ENCODE measurements at regions not wholly inside any gene's neighbourhood (a gene's known extent, or its start where the extent isn't known, plus 50 kb on each side); places are given as distances from the start of the nearest gene placed in this dataset.

- DNase-seq (ENCODE audit: low spot score in 2 of 2, unreplicated experiment in 2 of 2) = no peak
- Mint-ChIP-seq H3K27ac (no peak overlapping the region), H3K36me3 (no peaks in the 10 kb centered on the region), H3K4me3 (no peak overlapping the region), H3K4me1 (no peaks in the 10 kb centered on the region), H3K9me3 (no peaks in the 10 kb centered on the region), H3K27me3 (ENCODE audit: low read depth) (peaks cover 5% of the 10 kb centered on the region)
- TF ChIP-seq, protein P1, sequence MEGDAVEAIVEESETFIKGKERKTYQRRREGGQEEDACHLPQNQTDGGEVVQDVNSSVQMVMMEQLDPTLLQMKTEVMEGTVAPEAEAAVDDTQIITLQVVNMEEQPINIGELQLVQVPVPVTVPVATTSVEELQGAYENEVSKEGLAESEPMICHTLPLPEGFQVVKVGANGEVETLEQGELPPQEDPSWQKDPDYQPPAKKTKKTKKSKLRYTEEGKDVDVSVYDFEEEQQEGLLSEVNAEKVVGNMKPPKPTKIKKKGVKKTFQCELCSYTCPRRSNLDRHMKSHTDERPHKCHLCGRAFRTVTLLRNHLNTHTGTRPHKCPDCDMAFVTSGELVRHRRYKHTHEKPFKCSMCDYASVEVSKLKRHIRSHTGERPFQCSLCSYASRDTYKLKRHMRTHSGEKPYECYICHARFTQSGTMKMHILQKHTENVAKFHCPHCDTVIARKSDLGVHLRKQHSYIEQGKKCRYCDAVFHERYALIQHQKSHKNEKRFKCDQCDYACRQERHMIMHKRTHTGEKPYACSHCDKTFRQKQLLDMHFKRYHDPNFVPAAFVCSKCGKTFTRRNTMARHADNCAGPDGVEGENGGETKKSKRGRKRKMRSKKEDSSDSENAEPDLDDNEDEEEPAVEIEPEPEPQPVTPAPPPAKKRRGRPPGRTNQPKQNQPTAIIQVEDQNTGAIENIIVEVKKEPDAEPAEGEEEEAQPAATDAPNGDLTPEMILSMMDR (IDR thresholded peaks at IDR 0.05; ENCODE audit: unreplicated experiment) = no peak
Observed at GRCh38 chr2:62564380-62565137, 58.6 kb upstream of the TMEM17 start.

GRCh38 chr2:62561586-62561985, 55.6 kb upstream of the TMEM17 start:
- Mint-ChIP-seq H3K9me3 (peaks cover 6% of the 10 kb centered on the region), H3K36me3 (no peaks in the 10 kb centered on the region)
- no peak for DNase-seq (ENCODE audit: low spot score in 2 of 2, unreplicated experiment in 2 of 2)

GRCh38 chr2:62559582-62559981, 53.6 kb upstream of the TMEM17 start:
- DNase-seq (ENCODE audit: low spot score in 2 of 2, unreplicated experiment in 2 of 2) = no peak
- TF ChIP-seq, protein P1 (IDR thresholded peaks at IDR 0.05; ENCODE audit: unreplicated experiment) = no peak
- H3K27ac Mint-ChIP-seq = no peak overlapping the region
- no peaks in the 10 kb centered on the region for H3K36me3 Mint-ChIP-seq
- no peak overlapping the region for H3K4me3 Mint-ChIP-seq
- H3K27me3 Mint-ChIP-seq (ENCODE audit: low read depth) = no peaks in the 10 kb centered on the region
- no peaks in the 10 kb centered on the region for H3K4me1 Mint-ChIP-seq
- H3K9me3 Mint-ChIP-seq = peaks cover 6% of the 10 kb centered on the region

More at GRCh38 chr2:62561586-62561985, 55.6 kb upstream of the TMEM17 start:
- no peaks in the 10 kb centered on the region for H3K4me1 Mint-ChIP-seq
- TF ChIP-seq, protein P1 (IDR thresholded peaks at IDR 0.05; ENCODE audit: unreplicated experiment) = no peak
- H3K27ac Mint-ChIP-seq = no peak overlapping the region
- no peaks in the 10 kb centered on the region for H3K27me3 Mint-ChIP-seq (ENCODE audit: low read depth)
- H3K4me3 Mint-ChIP-seq = no peak overlapping the region

DNA sequence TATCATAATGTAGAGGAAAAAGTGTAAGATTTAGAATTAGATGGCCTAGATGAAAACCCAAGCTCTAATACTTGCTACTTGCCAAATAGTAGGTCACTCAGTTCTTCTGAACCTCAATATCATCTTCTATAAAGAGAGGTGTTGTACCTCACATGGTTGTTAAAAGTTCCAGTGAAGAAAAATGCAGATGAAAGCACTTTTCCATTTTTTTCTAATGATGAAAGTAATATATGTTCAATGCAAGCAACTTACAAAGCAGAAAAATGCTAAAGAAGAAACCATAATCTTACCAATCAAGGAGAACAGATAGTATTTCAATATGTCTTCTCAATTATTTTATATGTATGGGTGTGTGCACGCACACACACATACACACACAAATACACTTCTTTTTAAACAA, 52.7 kb upstream of the TMEM17 start:
- TF ChIP-seq, protein P1 (IDR thresholded peaks at IDR 0.05; ENCODE audit: unreplicated experiment) = no peak
- Mint-ChIP-seq H3K4me1 (no peaks in the 10 kb centered on the region), H3K4me3 (no peak overlapping the region), H3K27me3 (ENCODE audit: low read depth) (no peaks in the 10 kb centered on the region), H3K27ac (no peak overlapping the region), H3K36me3 (no peaks in the 10 kb centered on the region), H3K9me3 (peaks cover 6% of the 10 kb centered on the region)
- DNase-seq (ENCODE audit: low spot score in 2 of 2, unreplicated experiment in 2 of 2) = no peak

DNA sequence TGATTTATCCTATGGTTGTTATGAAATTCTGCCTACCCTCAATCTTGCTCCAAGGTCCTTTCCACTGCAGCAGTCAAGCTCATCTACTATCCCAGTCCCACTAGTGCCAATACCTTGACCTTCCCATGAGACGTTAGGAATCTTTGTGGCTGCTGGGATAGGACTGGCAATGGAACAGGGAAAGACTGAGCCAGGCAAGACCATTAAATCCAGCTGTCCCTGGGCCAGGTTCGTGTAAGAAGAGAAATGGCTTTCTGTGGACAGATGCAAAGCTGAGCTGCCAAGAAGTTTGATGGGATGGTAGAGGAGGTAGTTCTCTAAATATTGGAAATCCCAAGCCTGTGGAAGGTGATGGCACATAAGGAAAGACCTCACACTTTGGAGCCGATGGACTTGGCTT, 50.1 kb upstream of the TMEM17 start:
- H3K36me3 Mint-ChIP-seq = no peaks in the 10 kb centered on the region
- no peaks in the 10 kb centered on the region for H3K27me3 Mint-ChIP-seq (ENCODE audit: low read depth)
- TF ChIP-seq, protein P1 (IDR thresholded peaks at IDR 0.05; ENCODE audit: unreplicated experiment) = no peak
- H3K4me3 Mint-ChIP-seq = no peak overlapping the region
- H3K4me1 Mint-ChIP-seq = no peaks in the 10 kb centered on the region
- no peak overlapping the region for H3K27ac Mint-ChIP-seq
- peaks cover 6% of the 10 kb centered on the region for H3K9me3 Mint-ChIP-seq
- no peak for DNase-seq (ENCODE audit: low spot score in 2 of 2, unreplicated experiment in 2 of 2)
